AG09309 (cell line): ENCODE measurements at regions not wholly inside any gene's neighbourhood (a gene's known extent, or its start where the extent isn't known, plus 50 kb on each side); places are given as distances from the start of the nearest gene placed in this dataset.
"Not testable (repeated sequence)": the region's sequence is repeated elsewhere in the genome, so short reads cannot be mapped to it uniquely, and the experiment has no call there.

Experiments used
- DNase-seq: peaks from one replicate; pipeline ENCODE4 v3.0.0-alpha.2; 2010; ENCODE audit warnings: low read depth
- H3K4me3 ChIP-seq: 2 replicates; pipeline ENCODE4 v1.5.1; 2011; ENCODE audit warnings: mild to moderate bottlenecking, low read depth, low read length, moderate library complexity; ENCODE audit not compliant: control insufficient read depth
- CTCF ChIP-seq: IDR thresholded peaks from 2 replicates; pipeline ENCODE4 v1.5.1; 2011; ENCODE audit warnings: mild to moderate bottlenecking, low read depth, low read length, inconsistent platforms; ENCODE audit not compliant: insufficient read depth, control insufficient read depth; ENCODE audit errors: missing control alignments

GRCh38 chr13:79896851-79897250 is 415.9 kb downstream of the NDFIP2 start:
- DNase-seq, result no peak
- TF ChIP-seq CTCF, result no peak
- no peak overlapping the region for H3K4me3 ChIP-seq

- DNase-seq, result no peak
- no peak for TF ChIP-seq CTCF
- H3K4me3 ChIP-seq, result no peak overlapping the region
These were observed 414.5 kb downstream of the NDFIP2 start for GRCh38 chr13:79895416-79895815.

- not testable (repeated sequence) for H3K4me3 ChIP-seq, DNase-seq
These were observed 406.3 kb downstream of the NDFIP2 start for GRCh38 chr13:79887278-79887677.

GRCh38 chr13:79886601-79887000 is 405.6 kb downstream of the NDFIP2 start:
- no peak overlapping the region for H3K4me3 ChIP-seq

GRCh38 chr13:79884890-79885289 is 403.9 kb downstream of the NDFIP2 start:
- DNase-seq, result no peak
- H3K4me3 ChIP-seq, result no peak overlapping the region
- TF ChIP-seq CTCF, result no peak

More at GRCh38 chr13:79886601-79887000, 405.6 kb downstream of the NDFIP2 start:
- no peak for TF ChIP-seq CTCF
- DNase-seq, result no peak

GRCh38 chr13:79883216-79883615 is 402.3 kb downstream of the NDFIP2 start:
- no peak overlapping the region for H3K4me3 ChIP-seq
- no peak for TF ChIP-seq CTCF
- no peak for DNase-seq

- no peak overlapping the region for H3K4me3 ChIP-seq
- no peak for DNase-seq
These were observed 399.9 kb downstream of the NDFIP2 start for GRCh38 chr13:79880818-79881217.

More at GRCh38 chr13:79880818-79881217, 399.9 kb downstream of the NDFIP2 start:
- no peak for TF ChIP-seq CTCF
